HepG2 (cell line): ENCODE measurements at regions not wholly inside any gene's neighbourhood (a gene's known extent, or its start where the extent isn't known, plus 50 kb on each side); places are given as distances from the start of the nearest gene placed in this dataset.

ENCODE experiments used
- ATAC-seq: fragments of 200-7000 bp; cut with Tn5 transposase; 3 replicates; pipeline ENCODE4 v1.9.1; 2020; ENCODE audit warnings: mild to moderate bottlenecking, moderate library complexity
- BruUV-seq: library from RNA; stranded (reverse); fragments of 400-500 nt; replicated peaks from 2 replicates; lab custom pipeline; 2021; lab: Mats Ljungman, UMichigan
- CTCF ChIA-PET: fragments of 300-600 bp; formaldehyde crosslinking; extraction: SDS; loops from one replicate; lab custom pipeline; 2021; ENCODE audit warnings: low total read pairs, inconsistent platforms, low intra/inter-chr PET ratio; lab: Yijun Ruan, JAX
- POLR2A ChIA-PET: fragments of 350-600 bp; sonication (Branson Sonifier 250); formaldehyde crosslinking; loops from one replicate; lab custom pipeline; 2020; ENCODE audit warnings: antibody characterized with exemption, inconsistent platforms; lab: Yijun Ruan, JAX
- DNase-seq: peaks from one replicate; pipeline ENCODE4 v3.0.0-alpha.2; 2015; ENCODE audit warnings: low spot score
- FAIRE-seq: peaks from 3 replicates; lab custom pipeline; 2011; peaks lifted over from hg19 to GRCh38; lab: Jason Lieb, UNC
- H2AFZ ChIP-seq: one replicate; pipeline ENCODE4 v1.6.1; 2011; ENCODE audit warnings: low read length, inconsistent platforms
- H3K27ac ChIP-seq: fragments of 300-600 bp; 3 replicates; pipeline ENCODE4 v1.8.0; 2011; ENCODE audit warnings: mixed run types, mild to moderate bottlenecking, mixed read lengths, low read length, inconsistent platforms; ENCODE audit not compliant: insufficient read depth; ENCODE audit errors: extremely low read length
- H3K27me3 ChIP-seq, 2 experiments: fragments of 200-600 bp in 1 of 2; 2 replicates in 1 of 2; 3 replicates in 1 of 2; pipeline versions ENCODE4 v1.6.0 to v1.8.0; 2011; ENCODE audit warnings: low read length in 2 of 2, mild to moderate bottlenecking in 2 of 2, moderate library complexity in 2 of 2, inconsistent platforms in 1 of 2; ENCODE audit not compliant: insufficient read depth in 2 of 2, control insufficient read depth in 1 of 2
- H3K36me3 ChIP-seq, 2 experiments: fragments of 200-600 bp in 1 of 2; replicated peaks in 1 of 2; 2 replicates in 1 of 2; 3 replicates in 1 of 2; pipeline versions ENCODE4 v1.5.1 to v1.8.0; 2011; ENCODE audit warnings: low read length in 2 of 2, inconsistent platforms in 1 of 2; ENCODE audit not compliant: insufficient read depth in 2 of 2, control insufficient read depth in 1 of 2
- H3K4me1 ChIP-seq: 2 replicates; pipeline ENCODE4 v1.5.1; 2012; ENCODE audit warnings: low read length, inconsistent platforms; ENCODE audit not compliant: insufficient read depth
- H3K4me2 ChIP-seq: 2 replicates; pipeline ENCODE4 v1.6.0; 2011; ENCODE audit warnings: low read depth, low read length, inconsistent platforms
- H3K4me3 ChIP-seq, 3 experiments: fragments of 200-600 bp in 1 of 3; sonication (generic), shearing (Covaris generic) in 1 of 3; replicated peaks in 1 of 3; 2 replicates each; pipeline ENCODE4 v1.5.1; 2011 to 2016; ENCODE audit warnings: low read length in 3 of 3, inconsistent platforms in 2 of 3, low read depth in 2 of 3, mild to moderate bottlenecking in 2 of 3, control low read depth in 1 of 3, mixed read lengths in 1 of 3; ENCODE audit not compliant: insufficient read depth in 1 of 3
- H3K79me2 ChIP-seq: one replicate; pipeline ENCODE4 v1.6.1; 2011; ENCODE audit warnings: low read length, inconsistent platforms; ENCODE audit not compliant: insufficient read depth
- H3K9ac ChIP-seq: 2 replicates; pipeline ENCODE4 v1.6.0; 2011; ENCODE audit warnings: mild to moderate bottlenecking, low read depth, low read length, inconsistent platforms; ENCODE audit not compliant: insufficient read depth
- H3K9me3 ChIP-seq: 2 replicates; pipeline ENCODE4 v1.5.1; 2012; ENCODE audit warnings: mild to moderate bottlenecking, low read length
- H4K20me1 ChIP-seq: 2 replicates; pipeline ENCODE4 v1.6.0; 2011; ENCODE audit warnings: inconsistent platforms, mild to moderate bottlenecking, low read length, moderate library complexity; ENCODE audit not compliant: insufficient read depth
- FIP1L1 ChIP-seq: fragments of 200-400 bp; formaldehyde crosslinking; IDR thresholded peaks from 2 replicates; pipeline ENCODE4 v1.6.1; 2018; ENCODE audit warnings: low read depth, mild to moderate bottlenecking, low read length, moderate library complexity, borderline replicate concordance; ENCODE audit not compliant: insufficient read depth
- HOMEZ ChIP-seq: IDR thresholded peaks from 2 replicates; pipeline ENCODE4 v1.6.1; 2016; ENCODE audit warnings: low read depth
- MAFF ChIP-seq: IDR thresholded peaks from 2 replicates; pipeline ENCODE4 v1.6.1; 2011; ENCODE audit warnings: low read depth, low read length, improper control_type of control experiment
- MAFK ChIP-seq, 2 experiments: IDR thresholded peaks in 1 of 2; conservative IDR thresholded peaks in 1 of 2; 2 replicates each; pipeline ENCODE4 v1.6.1; 2011; ENCODE audit warnings: improper control_type of control experiment in 2 of 2, low read length in 2 of 2
- ZNF10 ChIP-seq: sonication (generic); formaldehyde crosslinking; IDR thresholded peaks from 2 replicates; pipeline ENCODE4 v1.4.0; 2020; ENCODE audit warnings: mild to moderate bottlenecking, low read depth, missing genetic modification reagents, borderline replicate concordance
- WGBS: methylation state at CpG from one replicate; pipeline ENCODE4 v1.1.6; 2017; ENCODE audit warnings: low lambda C conversion rate; 5-methylcytosine and 5-hydroxymethylcytosine counted together
- in situ Hi-C: cut with HindIII; loops from 2 replicates; pipeline ENCODE4 v1.10.0; 2017; ENCODE audit warnings: low pct_unique_long_range_greater_than_20kb; ENCODE audit not compliant: extremely low pct_ligation_motif_present
- intact Hi-C: fragments of 100-400 bp; cut with micrococcal nuclease; formaldehyde crosslinking; loops from one replicate; pipeline ENCODE4 v1.10.0; 2022; ENCODE audit not compliant: unreplicated experiment
- TF ChIP-seq, protein P1 (sequence below): sonication (generic); formaldehyde crosslinking; IDR thresholded peaks from 2 replicates; pipeline ENCODE4 v1.5.0; 2020; ENCODE audit warnings: mild to moderate bottlenecking, missing genetic modification reagents, borderline replicate concordance
- TF ChIP-seq, protein P2 (sequence below): sonication (generic); formaldehyde crosslinking; IDR thresholded peaks from 2 replicates; pipeline ENCODE4 v1.4.0; 2020; ENCODE audit warnings: low read depth, mild to moderate bottlenecking, missing genetic modification reagents

DNA sequence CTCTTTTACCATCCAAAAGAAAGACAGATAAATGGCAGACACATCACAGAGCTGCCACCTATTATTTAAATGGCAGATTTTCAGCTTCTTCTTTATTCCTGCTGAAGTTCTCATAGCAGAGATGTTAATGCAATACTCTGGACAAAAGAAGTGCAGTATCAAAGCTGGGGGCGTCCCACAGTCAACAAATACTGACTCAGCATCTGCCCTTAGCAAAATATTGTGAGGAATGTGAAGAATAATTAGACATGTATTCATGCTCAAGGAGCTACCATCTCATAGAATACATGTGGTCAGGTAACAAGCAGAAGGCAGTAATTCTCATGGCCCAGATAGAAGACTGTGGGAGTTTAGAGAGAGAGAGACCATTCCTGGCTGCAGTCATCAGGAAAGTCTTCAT is 108.0 kb upstream of the TANK start:
- H3K4me3 ChIP-seq: no peak overlapping the region
- ATAC-seq (no peak), DNase-seq (no peak), FAIRE-seq (no peak)
- no peaks in the 10 kb centered on the region for H3K4me1 ChIP-seq
- H3K79me2 ChIP-seq: no peaks in the 10 kb centered on the region
- CTCF ChIA-PET: no interaction called here
- in situ Hi-C loops (no loop called here), intact Hi-C loops (no loop called here)
- no peaks in the 10 kb centered on the region for H4K20me1 ChIP-seq
- H3K36me3 ChIP-seq: no peaks in the 10 kb centered on the region
- 0% methylated on average over 1 of the region's 1 CpG for WGBS
- no TSS peak for BruUV-seq
- no peak for TF ChIP-seq HOMEZ
- peak; percentile 55 to 60 for TF ChIP-seq MAFK (conservative IDR thresholded peaks at IDR 0.05 in 1 of 2, IDR thresholded peaks at IDR 0.05 in 1 of 2; ENCODE audit: low read length in 2 of 2)
- TF ChIP-seq, protein P1, sequence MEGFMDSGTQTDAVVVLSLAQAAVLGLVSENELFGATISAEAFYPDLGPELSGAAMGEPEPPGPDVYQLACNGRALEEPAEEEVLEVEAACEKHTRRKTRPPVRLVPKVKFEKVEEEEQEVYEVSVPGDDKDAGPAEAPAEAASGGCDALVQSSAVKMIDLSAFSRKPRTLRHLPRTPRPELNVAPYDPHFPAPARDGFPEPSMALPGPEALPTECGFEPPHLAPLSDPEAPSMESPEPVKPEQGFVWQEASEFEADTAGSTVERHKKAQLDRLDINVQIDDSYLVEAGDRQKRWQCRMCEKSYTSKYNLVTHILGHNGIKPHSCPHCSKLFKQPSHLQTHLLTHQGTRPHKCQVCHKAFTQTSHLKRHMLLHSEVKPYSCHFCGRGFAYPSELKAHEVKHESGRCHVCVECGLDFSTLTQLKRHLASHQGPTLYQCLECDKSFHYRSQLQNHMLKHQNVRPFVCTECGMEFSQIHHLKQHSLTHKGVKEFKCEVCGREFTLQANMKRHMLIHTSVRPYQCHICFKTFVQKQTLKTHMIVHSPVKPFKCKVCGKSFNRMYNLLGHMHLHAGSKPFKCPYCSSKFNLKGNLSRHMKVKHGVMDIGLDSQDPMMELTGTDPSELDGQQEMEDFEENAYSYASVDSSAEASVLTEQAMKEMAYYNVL: no peak
- TF ChIP-seq FIP1L1: no peak
- TF ChIP-seq ZNF10 (CRISPR knock-in tag): no peak
- TF ChIP-seq, protein P2, sequence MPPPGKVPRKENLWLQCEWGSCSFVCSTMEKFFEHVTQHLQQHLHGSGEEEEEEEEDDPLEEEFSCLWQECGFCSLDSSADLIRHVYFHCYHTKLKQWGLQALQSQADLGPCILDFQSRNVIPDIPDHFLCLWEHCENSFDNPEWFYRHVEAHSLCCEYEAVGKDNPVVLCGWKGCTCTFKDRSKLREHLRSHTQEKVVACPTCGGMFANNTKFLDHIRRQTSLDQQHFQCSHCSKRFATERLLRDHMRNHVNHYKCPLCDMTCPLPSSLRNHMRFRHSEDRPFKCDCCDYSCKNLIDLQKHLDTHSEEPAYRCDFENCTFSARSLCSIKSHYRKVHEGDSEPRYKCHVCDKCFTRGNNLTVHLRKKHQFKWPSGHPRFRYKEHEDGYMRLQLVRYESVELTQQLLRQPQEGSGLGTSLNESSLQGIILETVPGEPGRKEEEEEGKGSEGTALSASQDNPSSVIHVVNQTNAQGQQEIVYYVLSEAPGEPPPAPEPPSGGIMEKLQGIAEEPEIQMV (CRISPR knock-in tag): no peak
- peak; percentile 30; the same call in 1 of the 2 replicates for TF ChIP-seq MAFF
- H3K27me3 ChIP-seq: no peaks in the 10 kb centered on the region
- no peak overlapping the region for H3K9ac ChIP-seq
- no peak overlapping the region for H3K27ac ChIP-seq
- no peak overlapping the region for H2AFZ ChIP-seq
- H3K9me3 ChIP-seq: no peaks in the 10 kb centered on the region
- POLR2A ChIA-PET: no interaction called here
- H3K4me2 ChIP-seq: no peak overlapping the region
